WTC11 (cell line): ENCODE measurements at regions not wholly inside any gene's neighbourhood (a gene's known extent, or its start where the extent isn't known, plus 50 kb on each side); places are given as distances from the start of the nearest gene placed in this dataset.

Experiments used
- ATAC-seq: fragments of 200-7000 bp; cut with Tn5 transposase; 2 replicates; pipeline ENCODE4 v1.10.0; 2021; ENCODE audit warnings: mild to moderate bottlenecking, moderate library complexity
- CTCF ChIA-PET: fragments of 300-600 bp; sonication (Branson Sonifier 250); formaldehyde crosslinking; loops from one replicate; lab custom pipeline; 2021; ENCODE audit warnings: antibody characterized with exemption; lab: Charles Lee
- POLR2A ChIA-PET: fragments of 350-600 bp; sonication (Branson Sonifier 250); formaldehyde crosslinking; loops from one replicate; lab custom pipeline; 2021; ENCODE audit warnings: antibody characterized with exemption; lab: Charles Lee
- DNase-seq: peaks from one replicate; pipeline ENCODE4 v3.0.0; 2021; ENCODE audit warnings: low spot score
- H3K27ac Mint-ChIP-seq: 2 replicates; pipeline ENCODE4 v1.8.0; 2021; ENCODE audit warnings: mixed read lengths
- H3K27me3 Mint-ChIP-seq: 2 replicates; pipeline ENCODE4 v1.8.0; 2021; ENCODE audit warnings: low read depth, mild to moderate bottlenecking, moderate library complexity, mixed read lengths
- H3K36me3 Mint-ChIP-seq: 2 replicates; pipeline ENCODE4 v1.8.0; 2021; ENCODE audit warnings: mixed read lengths
- H3K4me1 Mint-ChIP-seq: 2 replicates; pipeline ENCODE4 v1.8.0; 2022; ENCODE audit warnings: mixed read lengths
- H3K4me3 Mint-ChIP-seq: 2 replicates; pipeline ENCODE4 v1.8.0; 2021; ENCODE audit warnings: mild to moderate bottlenecking, moderate library complexity, mixed read lengths
- H3K9me3 Mint-ChIP-seq: 2 replicates; pipeline ENCODE4 v1.8.0; 2021; ENCODE audit warnings: mixed read lengths
- ERG ChIP-seq: fragments of 250-450 bp; sonication (Bioruptor Pico); IDR thresholded peaks from 2 replicates; pipeline ENCODE4 v1.8.0; 2021; ENCODE audit warnings: mild to moderate bottlenecking
- FOXK1 ChIP-seq: sonication (generic); formaldehyde crosslinking; IDR thresholded peaks from 2 replicates; pipeline ENCODE4 v1.8.0; 2022; ENCODE audit warnings: mild to moderate bottlenecking, moderate library complexity, missing genetic modification reagents
- FOXP1 ChIP-seq: sonication (generic); formaldehyde crosslinking; IDR thresholded peaks from 2 replicates; pipeline ENCODE4 v1.8.0; 2022; ENCODE audit warnings: missing genetic modification reagents, mild to moderate bottlenecking, moderate library complexity, borderline replicate concordance
- SMAD3 ChIP-seq: sonication (generic); formaldehyde crosslinking; IDR thresholded peaks from 2 replicates; pipeline ENCODE4 v1.8.0; 2022; ENCODE audit warnings: missing genetic modification reagents, mild to moderate bottlenecking, borderline replicate concordance
- ZNF281 ChIP-seq: sonication (generic); formaldehyde crosslinking; IDR thresholded peaks from 2 replicates; pipeline ENCODE4 v1.8.0; 2023; ENCODE audit warnings: mild to moderate bottlenecking, missing genetic modification reagents
- ZNF423 ChIP-seq: fragments of 250-450 bp; sonication (Bioruptor Pico); IDR thresholded peaks from 2 replicates; pipeline ENCODE4 v2.1.2; 2022; ENCODE audit warnings: mild to moderate bottlenecking, moderate library complexity
- TF ChIP-seq, protein P1 (sequence below): sonication (generic); formaldehyde crosslinking; IDR thresholded peaks from 2 replicates; pipeline ENCODE4 v1.8.1; 2023; ENCODE audit warnings: mild to moderate bottlenecking, moderate library complexity, missing genetic modification reagents
- TF ChIP-seq, protein P2 (sequence below): sonication (generic); formaldehyde crosslinking; conservative IDR thresholded peaks from 2 replicates; pipeline ENCODE4 v1.8.1; 2023; ENCODE audit warnings: mild to moderate bottlenecking, low read depth, missing genetic modification reagents, moderate library complexity
- TF ChIP-seq, protein P3 (sequence below): sonication (generic); formaldehyde crosslinking; IDR thresholded peaks from 2 replicates; pipeline ENCODE4 v1.8.1; 2022; ENCODE audit warnings: low read depth, mild to moderate bottlenecking, moderate library complexity, missing genetic modification reagents, borderline replicate concordance

- ATAC-seq: peak; percentile 99
- peak overlapping the region; percentile 83 for H3K27ac Mint-ChIP-seq
- CTCF ChIA-PET: interaction anchor here (0.6 to 1.0 kb wide), 4 partner anchors 19 to 276 kb away, joined by 3 to 4 read pairs (median 3); no protein-coding TSS in a partner anchor
Measured at GRCh38 chr13:50636007-50636704, 207.3 kb downstream of the DLEU7 start.

DNA sequence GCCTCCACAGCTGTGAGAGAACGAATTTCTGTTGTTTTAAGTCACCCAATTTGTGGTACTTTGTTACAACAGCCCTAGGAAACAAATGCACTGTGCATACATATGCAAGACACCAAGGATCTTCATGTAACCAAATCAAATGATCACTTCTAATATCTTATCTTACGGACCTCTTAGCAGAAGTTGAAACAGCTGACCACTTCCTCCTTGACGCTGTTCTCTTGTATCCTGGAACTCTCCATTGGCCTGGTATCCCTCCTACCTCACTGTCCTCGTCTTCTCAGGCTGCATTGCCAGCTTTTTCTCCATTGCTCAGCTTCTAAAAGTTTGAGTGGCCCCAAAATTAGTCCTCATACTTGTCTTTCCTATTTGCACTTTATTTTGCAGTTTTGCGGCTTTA lies 200.4 kb downstream of the DLEU7 start:
- CTCF ChIA-PET: no interaction called here
- POLR2A ChIA-PET: no interaction called here
- no peak overlapping the region for H3K4me3 Mint-ChIP-seq
- H3K27me3 Mint-ChIP-seq: no peaks in the 10 kb centered on the region
- no peak overlapping the region for H3K27ac Mint-ChIP-seq
- H3K9me3 Mint-ChIP-seq: no peaks in the 10 kb centered on the region
- DNase-seq: no peak
- ATAC-seq: no peak
- TF ChIP-seq FOXK1 (CRISPR knock-in tag) (no peak), ZNF281 (CRISPR knock-in tag) (no peak)
- H3K4me1 Mint-ChIP-seq: peaks cover 3% of the 10 kb centered on the region; the same call in 1 of the 2 replicates
- no peaks in the 10 kb centered on the region for H3K36me3 Mint-ChIP-seq

More at GRCh38 chr13:50636007-50636704, 207.3 kb downstream of the DLEU7 start:
- H3K36me3 Mint-ChIP-seq: 0 out of 2 replicates have a peak, but pooled peaks cover 4% of the 10 kb centered on the region
- TF ChIP-seq, protein P1, sequence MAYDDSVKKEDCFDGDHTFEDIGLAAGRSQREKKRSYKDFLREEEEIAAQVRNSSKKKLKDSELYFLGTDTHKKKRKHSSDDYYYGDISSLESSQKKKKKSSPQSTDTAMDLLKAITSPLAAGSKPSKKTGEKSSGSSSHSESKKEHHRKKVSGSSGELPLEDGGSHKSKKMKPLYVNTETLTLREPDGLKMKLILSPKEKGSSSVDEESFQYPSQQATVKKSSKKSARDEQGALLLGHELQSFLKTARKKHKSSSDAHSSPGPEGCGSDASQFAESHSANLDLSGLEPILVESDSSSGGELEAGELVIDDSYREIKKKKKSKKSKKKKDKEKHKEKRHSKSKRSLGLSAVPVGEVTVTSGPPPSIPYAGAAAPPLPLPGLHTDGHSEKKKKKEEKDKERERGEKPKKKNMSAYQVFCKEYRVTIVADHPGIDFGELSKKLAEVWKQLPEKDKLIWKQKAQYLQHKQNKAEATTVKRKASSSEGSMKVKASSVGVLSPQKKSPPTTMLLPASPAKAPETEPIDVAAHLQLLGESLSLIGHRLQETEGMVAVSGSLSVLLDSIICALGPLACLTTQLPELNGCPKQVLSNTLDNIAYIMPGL (CRISPR knock-in tag): no peak
- no peak for TF ChIP-seq ERG
- TF ChIP-seq, protein P2, sequence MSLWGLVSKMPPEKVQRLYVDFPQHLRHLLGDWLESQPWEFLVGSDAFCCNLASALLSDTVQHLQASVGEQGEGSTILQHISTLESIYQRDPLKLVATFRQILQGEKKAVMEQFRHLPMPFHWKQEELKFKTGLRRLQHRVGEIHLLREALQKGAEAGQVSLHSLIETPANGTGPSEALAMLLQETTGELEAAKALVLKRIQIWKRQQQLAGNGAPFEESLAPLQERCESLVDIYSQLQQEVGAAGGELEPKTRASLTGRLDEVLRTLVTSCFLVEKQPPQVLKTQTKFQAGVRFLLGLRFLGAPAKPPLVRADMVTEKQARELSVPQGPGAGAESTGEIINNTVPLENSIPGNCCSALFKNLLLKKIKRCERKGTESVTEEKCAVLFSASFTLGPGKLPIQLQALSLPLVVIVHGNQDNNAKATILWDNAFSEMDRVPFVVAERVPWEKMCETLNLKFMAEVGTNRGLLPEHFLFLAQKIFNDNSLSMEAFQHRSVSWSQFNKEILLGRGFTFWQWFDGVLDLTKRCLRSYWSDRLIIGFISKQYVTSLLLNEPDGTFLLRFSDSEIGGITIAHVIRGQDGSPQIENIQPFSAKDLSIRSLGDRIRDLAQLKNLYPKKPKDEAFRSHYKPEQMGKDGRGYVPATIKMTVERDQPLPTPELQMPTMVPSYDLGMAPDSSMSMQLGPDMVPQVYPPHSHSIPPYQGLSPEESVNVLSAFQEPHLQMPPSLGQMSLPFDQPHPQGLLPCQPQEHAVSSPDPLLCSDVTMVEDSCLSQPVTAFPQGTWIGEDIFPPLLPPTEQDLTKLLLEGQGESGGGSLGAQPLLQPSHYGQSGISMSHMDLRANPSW (CRISPR knock-in tag): no peak
- TF ChIP-seq, protein P3, sequence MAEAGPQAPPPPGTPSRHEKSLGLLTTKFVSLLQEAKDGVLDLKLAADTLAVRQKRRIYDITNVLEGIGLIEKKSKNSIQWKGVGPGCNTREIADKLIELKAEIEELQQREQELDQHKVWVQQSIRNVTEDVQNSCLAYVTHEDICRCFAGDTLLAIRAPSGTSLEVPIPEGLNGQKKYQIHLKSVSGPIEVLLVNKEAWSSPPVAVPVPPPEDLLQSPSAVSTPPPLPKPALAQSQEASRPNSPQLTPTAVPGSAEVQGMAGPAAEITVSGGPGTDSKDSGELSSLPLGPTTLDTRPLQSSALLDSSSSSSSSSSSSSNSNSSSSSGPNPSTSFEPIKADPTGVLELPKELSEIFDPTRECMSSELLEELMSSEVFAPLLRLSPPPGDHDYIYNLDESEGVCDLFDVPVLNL (CRISPR knock-in tag): no peak
- no peak for TF ChIP-seq ZNF423 (CRISPR knock-in tag)
- no peak for TF ChIP-seq FOXP1 (CRISPR knock-in tag)
- TF ChIP-seq SMAD3 (CRISPR knock-in tag): no peak
- POLR2A ChIA-PET: interaction anchor here (0.6 to 1.5 kb wide), 3 partner anchors 15 to 637 kb away, joined by 3 read pairs; no protein-coding TSS in a partner anchor
- DNase-seq: peak; percentile 55
- no peaks in the 10 kb centered on the region for H3K27me3 Mint-ChIP-seq
- H3K9me3 Mint-ChIP-seq: peaks cover 6% of the 10 kb centered on the region
- H3K4me3 Mint-ChIP-seq: peak overlapping the region; percentile 45
- peaks cover 14% of the 10 kb centered on the region for H3K4me1 Mint-ChIP-seq
